ENCODE measurements at regions not wholly inside any gene's neighbourhood (a gene's known extent, or its start where the extent isn't known, plus 50 kb on each side); places are given as distances from the start of the nearest gene placed in this dataset.
"Not testable (repeated sequence)": the region's sequence is repeated elsewhere in the genome, so short reads cannot be mapped to it uniquely, and the experiment has no call there.

GRCh38 chr2:48230834-48231233 is 83.6 kb upstream of the FOXN2 start:
- in situ Hi-C loops (cut with HindIII; ENCODE audit: low sequenced_read_pairs), result no loop called here
- H3K4me3 ChIP-seq (ENCODE audit: low read depth, low read length), result no peak overlapping the region
- DNase-seq (ENCODE audit: low read depth, low spot score), result no peak
- TF ChIP-seq CTCF (IDR thresholded peaks at IDR 0.05; ENCODE audit: low read depth, low read length), result no peak

DNA sequence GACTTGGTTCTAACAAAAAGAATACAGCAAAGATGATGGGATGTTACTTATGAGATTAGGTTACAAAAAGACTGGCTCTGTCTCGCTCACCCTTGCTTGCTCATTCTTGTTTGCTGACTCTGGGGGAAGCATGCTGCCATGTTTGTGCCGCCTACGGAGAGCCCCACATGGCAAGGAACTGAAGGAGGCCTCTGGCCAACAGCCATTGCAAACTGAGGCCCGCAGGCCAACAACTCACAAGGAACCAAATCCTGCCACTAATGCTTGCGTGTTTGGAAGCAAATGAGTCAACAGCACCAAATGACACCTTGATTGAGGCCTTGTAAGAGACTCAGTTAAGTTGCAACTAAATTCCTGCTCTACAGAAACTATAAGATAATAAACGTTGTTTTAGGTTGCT is 82.1 kb upstream of the FOXN2 start:
- in situ Hi-C loops (cut with HindIII; ENCODE audit: low sequenced_read_pairs), result no loop called here

GRCh38 chr2:48233005-48233404 is 81.5 kb upstream of the FOXN2 start:
- in situ Hi-C loops (cut with HindIII; ENCODE audit: low sequenced_read_pairs), result no loop called here
- H3K4me3 ChIP-seq (ENCODE audit: low read depth, low read length), result no peak overlapping the region
- DNase-seq (ENCODE audit: low read depth, low spot score), result no peak
- TF ChIP-seq CTCF (IDR thresholded peaks at IDR 0.05; ENCODE audit: low read depth, low read length), result no peak

More for the DNA sequence above, 82.1 kb upstream of the FOXN2 start:
- H3K4me3 ChIP-seq (ENCODE audit: low read depth, low read length), result no peak overlapping the region
- no peak for TF ChIP-seq CTCF (IDR thresholded peaks at IDR 0.05; ENCODE audit: low read depth, low read length)
- DNase-seq (ENCODE audit: low read depth, low spot score), result no peak

- H3K4me3 ChIP-seq (ENCODE audit: low read depth, low read length); in situ Hi-C loops (cut with HindIII; ENCODE audit: low sequenced_read_pairs); DNase-seq (ENCODE audit: low read depth, low spot score): not testable (repeated sequence)
Observed at GRCh38 chr2:48233824-48234223, 80.7 kb upstream of the FOXN2 start.

DNA sequence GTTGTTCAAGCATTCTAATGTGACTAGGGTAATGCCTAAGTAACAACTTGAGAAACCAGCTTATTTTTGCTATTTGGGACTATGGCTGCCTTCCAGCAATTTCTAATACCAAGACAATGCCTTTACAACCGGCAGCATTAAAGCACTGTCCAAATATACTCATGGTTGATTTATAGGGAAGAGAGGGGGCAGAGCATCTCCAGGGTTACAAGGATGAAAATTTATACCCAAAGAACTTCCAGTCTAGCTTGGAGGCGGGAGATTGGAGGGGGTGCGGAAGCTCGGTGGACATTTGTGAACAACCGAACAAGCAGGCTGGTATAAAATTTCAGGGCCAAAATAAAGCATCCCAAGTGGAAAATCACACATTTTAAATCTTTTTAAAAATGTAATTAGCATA is 79.4 kb upstream of the FOXN2 start:
- no peak overlapping the region for H3K4me3 ChIP-seq (ENCODE audit: low read depth, low read length)
- in situ Hi-C loops (cut with HindIII; ENCODE audit: low sequenced_read_pairs), result no loop called here
- TF ChIP-seq CTCF (IDR thresholded peaks at IDR 0.05; ENCODE audit: low read depth, low read length), result no peak
- DNase-seq (ENCODE audit: low read depth, low spot score), result no peak

GRCh38 chr2:48238381-48238780 is 76.1 kb upstream of the FOXN2 start:
- DNase-seq (ENCODE audit: low read depth, low spot score), result no peak
- TF ChIP-seq CTCF (IDR thresholded peaks at IDR 0.05; ENCODE audit: low read depth, low read length), result no peak
- in situ Hi-C loops (cut with HindIII; ENCODE audit: low sequenced_read_pairs), result no loop called here
- H3K4me3 ChIP-seq (ENCODE audit: low read depth, low read length), result no peak overlapping the region

- no peak overlapping the region for H3K4me3 ChIP-seq (ENCODE audit: low read depth, low read length)
- no peak for DNase-seq (ENCODE audit: low read depth, low spot score)
- in situ Hi-C loops (cut with HindIII; ENCODE audit: low sequenced_read_pairs), result no loop called here
- TF ChIP-seq CTCF (IDR thresholded peaks at IDR 0.05; ENCODE audit: low read depth, low read length), result no peak
Observed at GRCh38 chr2:48240912-48241311, 73.6 kb upstream of the FOXN2 start.
